HCT116 (cell line): ENCODE measurements at regions not wholly inside any gene's neighbourhood (a gene's known extent, or its start where the extent isn't known, plus 50 kb on each side); places are given as distances from the start of the nearest gene placed in this dataset.

Experiments used
- CTCF ChIP-seq, 3 experiments: fragments of 200-600 bp in 1 of 3; sonication (generic) in 1 of 3; IDR thresholded peaks in 2 of 3; conservative IDR thresholded peaks in 1 of 3; 2 replicates each; pipeline ENCODE4 v1.5.1; 2012 to 2017; ENCODE audit warnings: low read depth in 2 of 3, low read length in 2 of 3, antibody characterized with exemption in 1 of 3, borderline replicate concordance in 1 of 3, control low read depth in 1 of 3, mild to moderate bottlenecking in 1 of 3, mixed read lengths in 1 of 3, mixed run types in 1 of 3, moderate library complexity in 1 of 3; ENCODE audit not compliant: insufficient read depth in 1 of 3
- EZH2 ChIP-seq: fragments of 200-600 bp; sonication (generic); IDR thresholded peaks from 2 replicates; pipeline ENCODE4 v1.6.1; 2017; ENCODE audit warnings: antibody characterized with exemption, mixed run types
- EZH2phosphoT487 ChIP-seq: fragments of 200-600 bp; IDR thresholded peaks from 2 replicates; pipeline ENCODE4 v1.6.1; 2018; ENCODE audit warnings: antibody characterized with exemption, borderline replicate concordance
- MAX ChIP-seq: IDR thresholded peaks from 2 replicates; pipeline ENCODE4 v1.6.1; 2012
- POLR2A ChIP-seq: IDR thresholded peaks from 2 replicates; pipeline ENCODE4 v1.7.0; 2011; ENCODE audit warnings: borderline replicate concordance; ENCODE audit not compliant: insufficient read depth, insufficient read length; ENCODE audit errors: extremely low read depth
- POLR2AphosphoS5 ChIP-seq: IDR thresholded peaks from 2 replicates; pipeline ENCODE4 v1.6.1; 2011; ENCODE audit warnings: mild to moderate bottlenecking, low read depth, low read length, moderate library complexity
- RAD21 ChIP-seq: IDR thresholded peaks from 2 replicates; pipeline ENCODE4 v1.6.1; 2012; ENCODE audit warnings: low read depth, mild to moderate bottlenecking
- TCF7L2 ChIP-seq: IDR thresholded peaks from 2 replicates; pipeline ENCODE4 v1.7.0; 2011; ENCODE audit warnings: borderline replicate concordance, inconsistent platforms; ENCODE audit not compliant: insufficient read depth, insufficient read length; ENCODE audit errors: extremely low read depth
- ZFX ChIP-seq: fragments of 450-650 bp; IDR thresholded peaks from 2 replicates; pipeline ENCODE4 v1.6.1; 2017

GRCh38 chr17:27066315-27066714, 227.6 kb upstream of the WSB1 start:
- TF ChIP-seq MAX, result no peak
- TF ChIP-seq EZH2phosphoT487, result no peak
- no peak for TF ChIP-seq CTCF (IDR thresholded peaks at IDR 0.05 in 2 of 3, conservative IDR thresholded peaks at IDR 0.05 in 1 of 3; ENCODE audit: borderline replicate concordance in 1 of 3, insufficient read depth in 1 of 3, low read depth in 2 of 3, low read length in 2 of 3)
- TF ChIP-seq RAD21, result no peak
- TF ChIP-seq EZH2, result no peak
- TF ChIP-seq POLR2AphosphoS5, result no peak
- no peak for TF ChIP-seq TCF7L2
- TF ChIP-seq POLR2A, result no peak
- TF ChIP-seq ZFX, result no peak
